ENCODE measurements at regions not wholly inside any gene's neighbourhood (a gene's known extent, or its start where the extent isn't known, plus 50 kb on each side); places are given as distances from the start of the nearest gene placed in this dataset.
A peak's percentile ranks its signal among the peaks of the same experiment; 100 is the strongest.

DNA sequence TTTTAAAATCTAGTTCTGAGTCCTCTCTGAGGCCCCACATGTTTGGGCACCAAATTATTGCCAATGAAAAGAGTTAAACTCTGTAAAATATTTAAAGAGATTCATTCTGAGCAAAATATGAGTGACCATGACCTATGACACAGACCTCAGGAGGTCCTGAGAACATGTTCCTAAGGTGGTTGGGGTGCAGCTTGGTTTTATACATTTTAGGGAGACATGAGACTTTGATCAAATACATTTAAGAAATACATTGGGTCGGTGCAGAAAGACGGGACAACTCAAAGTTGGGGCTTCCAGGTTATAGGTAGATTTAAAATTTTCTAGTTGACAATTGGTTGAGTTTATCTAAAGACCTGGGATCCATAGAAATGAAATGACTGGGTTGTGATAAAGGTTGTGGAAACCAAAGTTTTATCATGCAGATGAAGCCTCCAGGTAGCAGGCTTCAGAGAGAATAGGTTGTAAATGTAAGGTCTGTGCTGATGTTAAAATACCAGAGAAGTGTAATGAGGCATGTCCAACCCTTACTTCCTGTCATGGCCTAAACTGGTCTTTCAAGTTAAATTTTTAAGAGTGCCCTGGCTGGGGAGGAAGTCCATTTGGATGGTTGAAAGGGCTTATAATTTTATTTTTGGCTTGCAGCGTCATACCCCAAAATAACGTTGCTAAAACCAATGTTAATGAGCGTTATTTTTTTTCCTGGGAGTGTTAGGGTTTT lies 274.9 kb downstream of the NUF2 start:
- Histone ChIP-seq H3K4me3 (ENCODE audit: low read depth, low read length, poor library complexity, severe bottlenecking) (peak overlapping the region; percentile 38), H3K79me2 (ENCODE audit: insufficient read depth, low read depth, low read length) (no peaks in the 10 kb centered on the region), H3K9me3 (ENCODE audit: low read length) (0 out of 2 replicates have a peak, but pooled peaks cover 3% of the 10 kb centered on the region), H3K27ac (ENCODE audit: low read depth, low read length, poor library complexity, severe bottlenecking) (peak overlapping the region; percentile 58), H3K4me1 (ENCODE audit: insufficient read depth, low read length, poor library complexity, severe bottlenecking) (peaks cover 18% of the 10 kb centered on the region), H3K4me2 (ENCODE audit: low read length) (peak overlapping the region; percentile 58), H2AFZ (ENCODE audit: low read length) (peak overlapping the region; percentile 84), H3K9me2 (ENCODE audit: insufficient read depth, low read length) (no peaks in the 10 kb centered on the region; the same call in 1 of the 2 replicates), H3K36me3 (ENCODE audit: insufficient read depth, low read length) (no peaks in the 10 kb centered on the region), H4K20me1 (ENCODE audit: insufficient read depth, low read length) (no peaks in the 10 kb centered on the region)
- no TSS peak for BruUV-seq (replicated peaks)
- CTCF ChIA-PET (ENCODE audit: unreplicated experiment), result no interaction called here
- POLR2A ChIA-PET, result interaction anchor here (1.2 to 1.7 kb wide), 2 partner anchors 12 to 70 kb away, joined by 3 to 6 read pairs; no protein-coding TSS in a partner anchor
- intact Hi-C loops (cut with micrococcal nuclease; ENCODE audit: unreplicated experiment), result no loop called here
- peak; percentile 73 for DNase-seq (ENCODE audit: low spot score)
- TF ChIP-seq EZH2phosphoT487 (IDR thresholded peaks at IDR 0.05; ENCODE audit: borderline replicate concordance, low read depth, low read length) (no peak), CTCF (conservative IDR thresholded peaks at IDR 0.05; ENCODE audit: low read length) (no peak)

DNA sequence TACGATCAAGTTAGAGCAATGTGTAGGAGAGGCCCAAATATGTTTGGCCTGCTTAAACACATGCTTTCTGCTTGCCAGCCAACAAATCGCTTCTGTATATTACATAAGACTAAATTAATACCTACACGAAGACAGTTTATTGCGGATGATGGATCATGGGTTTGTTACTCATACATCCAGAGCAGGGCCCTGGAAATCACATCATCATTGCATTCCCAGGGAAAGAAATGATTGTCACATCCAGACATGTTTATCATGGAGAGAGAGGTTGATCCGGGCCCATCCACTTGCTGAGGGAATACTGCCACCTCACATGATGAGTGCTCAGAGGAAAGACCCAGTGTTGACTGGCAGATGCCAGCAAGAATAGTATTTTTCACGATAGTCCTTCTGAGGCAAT lies 282.6 kb downstream of the NUF2 start:
- Histone ChIP-seq H3K79me2 (ENCODE audit: insufficient read depth, low read depth, low read length) (no peaks in the 10 kb centered on the region), H4K20me1 (ENCODE audit: insufficient read depth, low read length) (no peaks in the 10 kb centered on the region), H3K4me1 (ENCODE audit: insufficient read depth, low read length, poor library complexity, severe bottlenecking) (no peaks in the 10 kb centered on the region), H3K9me2 (ENCODE audit: insufficient read depth, low read length) (no peaks in the 10 kb centered on the region), H3K36me3 (ENCODE audit: insufficient read depth, low read length) (no peaks in the 10 kb centered on the region), H3K27ac (ENCODE audit: low read depth, low read length, poor library complexity, severe bottlenecking) (no peak overlapping the region), H3K4me2 (ENCODE audit: low read length) (no peak overlapping the region), H3K4me3 (ENCODE audit: low read depth, low read length, poor library complexity, severe bottlenecking) (no peak overlapping the region), H2AFZ (ENCODE audit: low read length) (no peak overlapping the region), H3K9me3 (ENCODE audit: low read length) (no peaks in the 10 kb centered on the region)
- intact Hi-C loops (cut with micrococcal nuclease; ENCODE audit: unreplicated experiment), result no loop called here
- DNase-seq (ENCODE audit: low spot score), result no peak
- no peak for TF ChIP-seq EZH2phosphoT487 (IDR thresholded peaks at IDR 0.05; ENCODE audit: borderline replicate concordance, low read depth, low read length)
- no peak for TF ChIP-seq CTCF (conservative IDR thresholded peaks at IDR 0.05; ENCODE audit: low read length)
- BruUV-seq (replicated peaks), result no TSS peak
- ChIA-PET CTCF (ENCODE audit: unreplicated experiment) (no interaction called here), POLR2A (interaction anchor here (1.2 kb wide), 1 partner anchor 10 kb away, joined by 3 read pairs; no protein-coding TSS in a partner anchor)

DNA sequence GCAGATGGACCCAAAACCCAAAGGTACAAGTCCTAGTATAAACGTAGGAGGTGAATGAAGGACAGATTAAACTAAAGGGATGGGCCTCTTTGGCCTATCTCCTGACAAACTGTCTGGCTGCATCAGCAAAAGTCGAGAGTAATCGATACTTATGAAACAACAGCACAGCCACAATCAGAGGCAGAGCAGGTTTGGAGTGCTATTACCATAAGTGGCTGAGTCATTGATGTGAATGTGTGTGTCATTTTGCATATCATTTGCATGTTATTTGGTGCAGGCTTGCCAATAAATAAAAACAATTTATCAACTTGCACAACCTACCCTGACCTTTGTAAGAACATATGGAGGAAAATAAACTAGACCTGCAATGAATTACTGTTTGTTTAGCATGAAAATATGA lies 283.1 kb downstream of the NUF2 start:
- H3K9me2 ChIP-seq (ENCODE audit: insufficient read depth, low read length), result no peaks in the 10 kb centered on the region
- intact Hi-C loops (cut with micrococcal nuclease; ENCODE audit: unreplicated experiment), result no loop called here
- H4K20me1 ChIP-seq (ENCODE audit: insufficient read depth, low read length), result no peaks in the 10 kb centered on the region
- no peak overlapping the region for H3K27ac ChIP-seq (ENCODE audit: low read depth, low read length, poor library complexity, severe bottlenecking)
- no peaks in the 10 kb centered on the region for H3K9me3 ChIP-seq (ENCODE audit: low read length)
- H3K4me3 ChIP-seq (ENCODE audit: low read depth, low read length, poor library complexity, severe bottlenecking), result no peak overlapping the region
- H3K79me2 ChIP-seq (ENCODE audit: insufficient read depth, low read depth, low read length), result no peaks in the 10 kb centered on the region
- no peaks in the 10 kb centered on the region for H3K4me1 ChIP-seq (ENCODE audit: insufficient read depth, low read length, poor library complexity, severe bottlenecking)
- ChIA-PET POLR2A (no interaction called here), CTCF (ENCODE audit: unreplicated experiment) (no interaction called here)
- DNase-seq (ENCODE audit: low spot score), result no peak
- no peaks in the 10 kb centered on the region for H3K36me3 ChIP-seq (ENCODE audit: insufficient read depth, low read length)
- no peak overlapping the region for H2AFZ ChIP-seq (ENCODE audit: low read length)
- BruUV-seq (replicated peaks), result no TSS peak
- no peak overlapping the region for H3K4me2 ChIP-seq (ENCODE audit: low read length)
- TF ChIP-seq CTCF (conservative IDR thresholded peaks at IDR 0.05; ENCODE audit: low read length) (no peak), EZH2phosphoT487 (IDR thresholded peaks at IDR 0.05; ENCODE audit: borderline replicate concordance, low read depth, low read length) (no peak)
